T-helper 2 cell (primary cell): ENCODE measurements at regions not wholly inside any gene's neighbourhood (a gene's known extent, or its start where the extent isn't known, plus 50 kb on each side); places are given as distances from the start of the nearest gene placed in this dataset.

ENCODE experiments used
- DNase-seq, 5 experiments: peaks; one replicate each; pipeline versions ENCODE4 v3.0.0 to v3.0.0-alpha.2; 2012 to 2022

- DNase-seq, result no peak
These were observed 57.3 kb upstream of the STUM start for GRCh38 chr1:226491093-226491850.

GRCh38 chr1:226492426-226493137, 56.0 kb upstream of the STUM start:
- no peak for DNase-seq

GRCh38 chr1:226494092-226494609, 54.4 kb upstream of the STUM start:
- DNase-seq, result no peak

GRCh38 chr1:226495716-226496115, 52.8 kb upstream of the STUM start:
- DNase-seq, result no peak

GRCh38 chr1:226496453-226497015, 52.0 kb upstream of the STUM start:
- DNase-seq, result no peak

- DNase-seq, result no peak
These were observed 51.2 kb upstream of the STUM start for GRCh38 chr1:226497276-226497833.

- DNase-seq, result no peak
These were observed 50.4 kb upstream of the STUM start for GRCh38 chr1:226497991-226498639.

GRCh38 chr1:226498640-226499008, 49.9 kb upstream of the STUM start:
- DNase-seq, result no peak
